Activated T-cell treated with anti-CD3 and anti-CD28 coated beads, Interleukin-2, amount 50 U/mL, for 72 hours (primary cell): ENCODE measurements at regions not wholly inside any gene's neighbourhood (a gene's known extent, or its start where the extent isn't known, plus 50 kb on each side); places are given as distances from the start of the nearest gene placed in this dataset.

Experiments
- ATAC-seq, 2 donors: fragments of 150-1000 bp; cut with Tn5 transposase; replicated peaks in 1 of 2; 2 replicates each; pipeline ENCODE4 v1.10.0; 2021; ENCODE audit warnings: moderate library complexity in 2 of 2, mild to moderate bottlenecking in 1 of 2
- DNase-seq, 2 donors: peaks; one replicate each; pipeline ENCODE4 v3.0.0; 2021 to 2022; ENCODE audit warnings: mixed read lengths in 1 of 2
- H3K27ac Mint-ChIP-seq: one replicate; pipeline ENCODE4 v1.8.0; 2022; ENCODE audit warnings: mild to moderate bottlenecking, moderate library complexity, mixed read lengths
- H3K27me3 Mint-ChIP-seq: one replicate; pipeline ENCODE4 v1.8.0; 2022; ENCODE audit warnings: low read depth, mixed read lengths
- H3K36me3 Mint-ChIP-seq, 2 donors: one replicate each; pipeline ENCODE4 v1.8.0; 2022; ENCODE audit warnings: mixed read lengths in 2 of 2, mild to moderate bottlenecking in 1 of 2; ENCODE audit not compliant: insufficient read depth in 2 of 2
- H3K4me1 Mint-ChIP-seq: one replicate; pipeline ENCODE4 v1.8.0; 2022; ENCODE audit warnings: low read depth, mixed read lengths
- H3K4me3 Mint-ChIP-seq, 2 donors: one replicate each; pipeline ENCODE4 v1.8.0; 2022; ENCODE audit warnings: mild to moderate bottlenecking in 2 of 2, mixed read lengths in 2 of 2, moderate library complexity in 2 of 2
- H3K9me3 Mint-ChIP-seq, 2 donors: one replicate each; pipeline ENCODE4 v1.8.0; 2022; ENCODE audit warnings: mixed read lengths in 2 of 2

- no peak for DNase-seq
- H3K9me3 Mint-ChIP-seq = peaks cover 13 to 16% of the 10 kb centered on the region in 2 donors
- ATAC-seq = no peak
- no peaks in the 10 kb centered on the region for H3K27me3 Mint-ChIP-seq
- no peaks in the 10 kb centered on the region for H3K4me1 Mint-ChIP-seq
- H3K36me3 Mint-ChIP-seq = peaks cover 12 to 17% of the 10 kb centered on the region in 2 donors
- H3K4me3 Mint-ChIP-seq = no peak overlapping the region
- H3K27ac Mint-ChIP-seq = no peak overlapping the region
Observed at GRCh38 chr12:94023879-94024278, 124.5 kb upstream of the PLXNC1 start.

GRCh38 chr12:94025068-94025467, 123.3 kb upstream of the PLXNC1 start:
- peaks cover 10 to 14% of the 10 kb centered on the region in 2 donors for H3K9me3 Mint-ChIP-seq
- ATAC-seq (no peak), DNase-seq (no peak)
- no peaks in the 10 kb centered on the region for H3K27me3 Mint-ChIP-seq
- H3K4me1 Mint-ChIP-seq = peaks cover 2% of the 10 kb centered on the region
- H3K4me3 Mint-ChIP-seq = no peak overlapping the region
- no peak overlapping the region for H3K27ac Mint-ChIP-seq
- H3K36me3 Mint-ChIP-seq = peaks cover 12 to 14% of the 10 kb centered on the region in 2 donors

- no peak overlapping the region for H3K4me3 Mint-ChIP-seq
- H3K36me3 Mint-ChIP-seq = peaks cover 12 to 14% of the 10 kb centered on the region in 2 donors
- H3K27ac Mint-ChIP-seq = no peak overlapping the region
- H3K4me1 Mint-ChIP-seq = peaks cover 9% of the 10 kb centered on the region
- H3K27me3 Mint-ChIP-seq = no peaks in the 10 kb centered on the region
- DNase-seq = no peak
- H3K9me3 Mint-ChIP-seq = peaks cover 10 to 14% of the 10 kb centered on the region in 2 donors
- ATAC-seq = no peak
Observed at GRCh38 chr12:94025756-94026155, 122.6 kb upstream of the PLXNC1 start.

GRCh38 chr12:94026596-94026995, 121.8 kb upstream of the PLXNC1 start:
- ATAC-seq (no peak), DNase-seq (no peak)
- peaks cover 17% of the 10 kb centered on the region for H3K4me1 Mint-ChIP-seq
- H3K9me3 Mint-ChIP-seq = peaks cover 10 to 11% of the 10 kb centered on the region in 2 donors
- H3K27me3 Mint-ChIP-seq = no peaks in the 10 kb centered on the region
- H3K4me3 Mint-ChIP-seq = no peak overlapping the region
- no peak overlapping the region for H3K27ac Mint-ChIP-seq
- H3K36me3 Mint-ChIP-seq = peaks cover 12 to 14% of the 10 kb centered on the region in 2 donors

GRCh38 chr12:94027561-94027960, 120.8 kb upstream of the PLXNC1 start:
- Mint-ChIP-seq H3K4me1 (peaks cover 25% of the 10 kb centered on the region), H3K4me3 (no peak overlapping the region), H3K9me3 (peaks cover 8 to 11% of the 10 kb centered on the region in 2 donors), H3K27ac (no peak overlapping the region), H3K36me3 (peaks cover 12% of the 10 kb centered on the region in 2 donors), H3K27me3 (no peaks in the 10 kb centered on the region)
- no peak for ATAC-seq
- DNase-seq = no peak

- no peaks in the 10 kb centered on the region for H3K27me3 Mint-ChIP-seq
- H3K4me3 Mint-ChIP-seq = no peak overlapping the region
- ATAC-seq (no peak), DNase-seq (no peak)
- no peak overlapping the region for H3K27ac Mint-ChIP-seq
- H3K9me3 Mint-ChIP-seq = peaks cover 4 to 10% of the 10 kb centered on the region in 2 donors
- H3K36me3 Mint-ChIP-seq = peaks cover 2 to 6% of the 10 kb centered on the region in 2 donors
- H3K4me1 Mint-ChIP-seq = peaks cover 38% of the 10 kb centered on the region
Observed at GRCh38 chr12:94031763-94032162, 116.6 kb upstream of the PLXNC1 start.

- Mint-ChIP-seq H3K36me3 (peaks cover 2 to 6% of the 10 kb centered on the region in 2 donors), H3K9me3 (peaks cover 4 to 10% of the 10 kb centered on the region in 2 donors), H3K27ac (no peak overlapping the region), H3K4me1 (peaks cover 38% of the 10 kb centered on the region), H3K4me3 (no peak overlapping the region), H3K27me3 (no peaks in the 10 kb centered on the region)
- ATAC-seq (no peak), DNase-seq (no peak)
Observed at GRCh38 chr12:94032368-94032767, 116.0 kb upstream of the PLXNC1 start.

GRCh38 chr12:94033101-94033500, 115.3 kb upstream of the PLXNC1 start:
- H3K27ac Mint-ChIP-seq = no peak overlapping the region
- peak; percentile 49 to 56 for ATAC-seq
- no peak for DNase-seq
- H3K36me3 Mint-ChIP-seq = peaks cover 2 to 4% of the 10 kb centered on the region in 2 donors
- H3K4me3 Mint-ChIP-seq = peak overlapping the region; percentile 33 to 38
- peaks cover 2 to 8% of the 10 kb centered on the region in 2 donors for H3K9me3 Mint-ChIP-seq
- H3K27me3 Mint-ChIP-seq = no peaks in the 10 kb centered on the region
- H3K4me1 Mint-ChIP-seq = peaks cover 38% of the 10 kb centered on the region

- H3K9me3 Mint-ChIP-seq = peaks cover under 1 to 6% of the 10 kb centered on the region in 2 donors
- no peak overlapping the region for H3K27ac Mint-ChIP-seq
- H3K36me3 Mint-ChIP-seq = peaks cover 3 to 5% of the 10 kb centered on the region in 2 donors
- no peaks in the 10 kb centered on the region for H3K27me3 Mint-ChIP-seq
- peaks cover 38% of the 10 kb centered on the region for H3K4me1 Mint-ChIP-seq
- no peak overlapping the region for H3K4me3 Mint-ChIP-seq
- DNase-seq = no peak
- no peak for ATAC-seq
Observed at GRCh38 chr12:94033784-94034183, 114.6 kb upstream of the PLXNC1 start.

GRCh38 chr12:94037444-94037843, 110.9 kb upstream of the PLXNC1 start:
- H3K27ac Mint-ChIP-seq = no peak overlapping the region
- peaks cover 14% of the 10 kb centered on the region for H3K4me1 Mint-ChIP-seq
- no peaks in the 10 kb centered on the region for H3K27me3 Mint-ChIP-seq
- peaks cover 9 to 12% of the 10 kb centered on the region in 2 donors for H3K36me3 Mint-ChIP-seq
- H3K4me3 Mint-ChIP-seq = no peak overlapping the region
- H3K9me3 Mint-ChIP-seq = peaks cover 7 to 10% of the 10 kb centered on the region in 2 donors
- no peak for DNase-seq
- ATAC-seq = no peak

GRCh38 chr12:94038605-94039004, 109.8 kb upstream of the PLXNC1 start:
- ATAC-seq (no peak), DNase-seq (no peak)
- peaks cover 9 to 12% of the 10 kb centered on the region in 2 donors for H3K36me3 Mint-ChIP-seq
- no peak overlapping the region for H3K4me3 Mint-ChIP-seq
- H3K4me1 Mint-ChIP-seq = peaks cover 2% of the 10 kb centered on the region
- H3K27ac Mint-ChIP-seq = no peak overlapping the region
- H3K9me3 Mint-ChIP-seq = peaks cover 7 to 12% of the 10 kb centered on the region in 2 donors
- no peaks in the 10 kb centered on the region for H3K27me3 Mint-ChIP-seq

- no peak overlapping the region for H3K27ac Mint-ChIP-seq
- no peaks in the 10 kb centered on the region for H3K4me1 Mint-ChIP-seq
- peaks cover 3 to 12% of the 10 kb centered on the region in 2 donors for H3K9me3 Mint-ChIP-seq
- ATAC-seq (no peak), DNase-seq (no peak)
- H3K4me3 Mint-ChIP-seq = no peak overlapping the region
- H3K36me3 Mint-ChIP-seq = peaks cover 9 to 10% of the 10 kb centered on the region in 2 donors
- no peaks in the 10 kb centered on the region for H3K27me3 Mint-ChIP-seq
Observed at GRCh38 chr12:94039199-94039840, 109.1 kb upstream of the PLXNC1 start.

GRCh38 chr12:94039914-94040313, 108.5 kb upstream of the PLXNC1 start:
- no peak for ATAC-seq
- Mint-ChIP-seq H3K27me3 (no peaks in the 10 kb centered on the region), H3K36me3 (peaks cover 9 to 10% of the 10 kb centered on the region in 2 donors), H3K4me1 (no peaks in the 10 kb centered on the region), H3K27ac (no peak overlapping the region), H3K4me3 (no peak overlapping the region), H3K9me3 (peaks cover 1 to 12% of the 10 kb centered on the region in 2 donors)
- DNase-seq = no peak

GRCh38 chr12:94041850-94042249, 106.5 kb upstream of the PLXNC1 start:
- DNase-seq = no peak
- H3K9me3 Mint-ChIP-seq = peaks cover 1 to 12% of the 10 kb centered on the region in 2 donors
- H3K4me3 Mint-ChIP-seq = no peak overlapping the region
- H3K27me3 Mint-ChIP-seq = no peaks in the 10 kb centered on the region
- no peak overlapping the region for H3K27ac Mint-ChIP-seq
- no peak for ATAC-seq
- peaks cover 7 to 10% of the 10 kb centered on the region in 2 donors for H3K36me3 Mint-ChIP-seq
- H3K4me1 Mint-ChIP-seq = no peaks in the 10 kb centered on the region
